ENCODE measurements at regions not wholly inside any gene's neighbourhood (a gene's known extent, or its start where the extent isn't known, plus 50 kb on each side); places are given as distances from the start of the nearest gene placed in this dataset.

GRCh38 chr7:17588730-17589129 is 290.3 kb downstream of the AHR start:
- TF ChIP-seq POLR2AphosphoS5 (IDR thresholded peaks at IDR 0.05; ENCODE audit: low read depth, low read length) (no peak), TAF1 (IDR thresholded peaks at IDR 0.05; ENCODE audit: low read depth, low read length) (no peak), POU2F2 (IDR thresholded peaks at IDR 0.05; ENCODE audit: low read depth, low read length) (no peak), POLR2A (IDR thresholded peaks at IDR 0.05; ENCODE audit: low read depth, low read length) (no peak)
